ENCODE measurements at regions not wholly inside any gene's neighbourhood (a gene's known extent, or its start where the extent isn't known, plus 50 kb on each side); places are given as distances from the start of the nearest gene placed in this dataset.

- no peak for TF ChIP-seq TCF7 (CRISPR knock-in tag; IDR thresholded peaks at IDR 0.05; ENCODE audit: low read depth)
- TF ChIP-seq, protein P1, sequence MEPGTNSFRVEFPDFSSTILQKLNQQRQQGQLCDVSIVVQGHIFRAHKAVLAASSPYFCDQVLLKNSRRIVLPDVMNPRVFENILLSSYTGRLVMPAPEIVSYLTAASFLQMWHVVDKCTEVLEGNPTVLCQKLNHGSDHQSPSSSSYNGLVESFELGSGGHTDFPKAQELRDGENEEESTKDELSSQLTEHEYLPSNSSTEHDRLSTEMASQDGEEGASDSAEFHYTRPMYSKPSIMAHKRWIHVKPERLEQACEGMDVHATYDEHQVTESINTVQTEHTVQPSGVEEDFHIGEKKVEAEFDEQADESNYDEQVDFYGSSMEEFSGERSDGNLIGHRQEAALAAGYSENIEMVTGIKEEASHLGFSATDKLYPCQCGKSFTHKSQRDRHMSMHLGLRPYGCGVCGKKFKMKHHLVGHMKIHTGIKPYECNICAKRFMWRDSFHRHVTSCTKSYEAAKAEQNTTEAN (CRISPR knock-in tag; IDR thresholded peaks at IDR 0.05): no peak
- no peak for TF ChIP-seq SP1 (CRISPR knock-in tag; conservative IDR thresholded peaks at IDR 0.05)
- no peak for TF ChIP-seq ZNF423 (CRISPR knock-in tag; IDR thresholded peaks at IDR 0.05)
- TF ChIP-seq, protein P2, sequence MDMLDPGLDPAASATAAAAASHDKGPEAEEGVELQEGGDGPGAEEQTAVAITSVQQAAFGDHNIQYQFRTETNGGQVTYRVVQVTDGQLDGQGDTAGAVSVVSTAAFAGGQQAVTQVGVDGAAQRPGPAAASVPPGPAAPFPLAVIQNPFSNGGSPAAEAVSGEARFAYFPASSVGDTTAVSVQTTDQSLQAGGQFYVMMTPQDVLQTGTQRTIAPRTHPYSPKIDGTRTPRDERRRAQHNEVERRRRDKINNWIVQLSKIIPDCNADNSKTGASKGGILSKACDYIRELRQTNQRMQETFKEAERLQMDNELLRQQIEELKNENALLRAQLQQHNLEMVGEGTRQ (CRISPR knock-in tag; IDR thresholded peaks at IDR 0.05): no peak
- TF ChIP-seq, protein P3, sequence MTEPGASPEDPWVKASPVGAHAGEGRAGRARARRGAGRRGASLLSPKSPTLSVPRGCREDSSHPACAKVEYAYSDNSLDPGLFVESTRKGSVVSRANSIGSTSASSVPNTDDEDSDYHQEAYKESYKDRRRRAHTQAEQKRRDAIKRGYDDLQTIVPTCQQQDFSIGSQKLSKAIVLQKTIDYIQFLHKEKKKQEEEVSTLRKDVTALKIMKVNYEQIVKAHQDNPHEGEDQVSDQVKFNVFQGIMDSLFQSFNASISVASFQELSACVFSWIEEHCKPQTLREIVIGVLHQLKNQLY (CRISPR knock-in tag; IDR thresholded peaks at IDR 0.05): no peak
These were observed 92.3 kb upstream of the THUMPD2 start (continued) for GRCh38 chr2:39871291-39871761.

GRCh38 chr2:39870871-39871270 lies 91.8 kb upstream of the THUMPD2 start:
- TF ChIP-seq ARID4B (CRISPR knock-in tag; IDR thresholded peaks at IDR 0.05; ENCODE audit: borderline replicate concordance) (no peak), AR (CRISPR knock-in tag; IDR thresholded peaks at IDR 0.05) (no peak), KAT7 (CRISPR knock-in tag; IDR thresholded peaks at IDR 0.05; ENCODE audit: borderline replicate concordance) (no peak), ZNF317 (CRISPR knock-in tag; IDR thresholded peaks at IDR 0.05; ENCODE audit: borderline replicate concordance, low read depth) (no peak), USF1 (CRISPR knock-in tag; IDR thresholded peaks at IDR 0.05) (no peak), RELA (CRISPR knock-in tag; IDR thresholded peaks at IDR 0.05; ENCODE audit: borderline replicate concordance) (no peak), MYBL2 (CRISPR knock-in tag; IDR thresholded peaks at IDR 0.05) (no peak), ATF2 (CRISPR knock-in tag; IDR thresholded peaks at IDR 0.05; ENCODE audit: borderline replicate concordance, low read depth) (no peak), NR3C1 (CRISPR knock-in tag; conservative IDR thresholded peaks at IDR 0.05; ENCODE audit: low read depth) (no peak)
- TF ChIP-seq, protein P4, sequence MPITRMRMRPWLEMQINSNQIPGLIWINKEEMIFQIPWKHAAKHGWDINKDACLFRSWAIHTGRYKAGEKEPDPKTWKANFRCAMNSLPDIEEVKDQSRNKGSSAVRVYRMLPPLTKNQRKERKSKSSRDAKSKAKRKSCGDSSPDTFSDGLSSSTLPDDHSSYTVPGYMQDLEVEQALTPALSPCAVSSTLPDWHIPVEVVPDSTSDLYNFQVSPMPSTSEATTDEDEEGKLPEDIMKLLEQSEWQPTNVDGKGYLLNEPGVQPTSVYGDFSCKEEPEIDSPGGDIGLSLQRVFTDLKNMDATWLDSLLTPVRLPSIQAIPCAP (CRISPR knock-in tag; IDR thresholded peaks at IDR 0.05): no peak
- TF ChIP-seq, protein P3 (CRISPR knock-in tag; IDR thresholded peaks at IDR 0.05): no peak
- TF ChIP-seq, protein P5, sequence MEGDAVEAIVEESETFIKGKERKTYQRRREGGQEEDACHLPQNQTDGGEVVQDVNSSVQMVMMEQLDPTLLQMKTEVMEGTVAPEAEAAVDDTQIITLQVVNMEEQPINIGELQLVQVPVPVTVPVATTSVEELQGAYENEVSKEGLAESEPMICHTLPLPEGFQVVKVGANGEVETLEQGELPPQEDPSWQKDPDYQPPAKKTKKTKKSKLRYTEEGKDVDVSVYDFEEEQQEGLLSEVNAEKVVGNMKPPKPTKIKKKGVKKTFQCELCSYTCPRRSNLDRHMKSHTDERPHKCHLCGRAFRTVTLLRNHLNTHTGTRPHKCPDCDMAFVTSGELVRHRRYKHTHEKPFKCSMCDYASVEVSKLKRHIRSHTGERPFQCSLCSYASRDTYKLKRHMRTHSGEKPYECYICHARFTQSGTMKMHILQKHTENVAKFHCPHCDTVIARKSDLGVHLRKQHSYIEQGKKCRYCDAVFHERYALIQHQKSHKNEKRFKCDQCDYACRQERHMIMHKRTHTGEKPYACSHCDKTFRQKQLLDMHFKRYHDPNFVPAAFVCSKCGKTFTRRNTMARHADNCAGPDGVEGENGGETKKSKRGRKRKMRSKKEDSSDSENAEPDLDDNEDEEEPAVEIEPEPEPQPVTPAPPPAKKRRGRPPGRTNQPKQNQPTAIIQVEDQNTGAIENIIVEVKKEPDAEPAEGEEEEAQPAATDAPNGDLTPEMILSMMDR (IDR thresholded peaks at IDR 0.05): no peak
- Mint-ChIP-seq H3K4me3 (no peak overlapping the region), H3K27ac (no peak overlapping the region), H3K9me3 (no peaks in the 10 kb centered on the region), H3K36me3 (no peaks in the 10 kb centered on the region), H3K4me1 (no peaks in the 10 kb centered on the region), H3K27me3 (ENCODE audit: low read depth) (no peaks in the 10 kb centered on the region)
- DNase-seq (ENCODE audit: low spot score): no peak
- ChIA-PET CTCF (no interaction called here), POLR2A (no interaction called here)
- no peak for ATAC-seq

Measured in WTC11 (cell line).